Mesenchymal stem cell (in vitro differentiated cells and primary cell): ENCODE measurements at regions not wholly inside any gene's neighbourhood (a gene's known extent, or its start where the extent isn't known, plus 50 kb on each side); places are given as distances from the start of the nearest gene placed in this dataset.

ENCODE experiments used
- DNase-seq: peaks from one replicate; pipeline ENCODE4 v3.0.0-alpha.2; 2013
- H2AFZ ChIP-seq: one replicate; pipeline ENCODE4 v1.6.1; 2013; ENCODE audit warnings: low read depth, mild to moderate bottlenecking, control low read depth, inconsistent platforms, low read length, moderate library complexity
- H2AK5ac ChIP-seq: 2 replicates; pipeline ENCODE4 v1.6.1; 2013; ENCODE audit warnings: low read length, moderate library complexity, mild to moderate bottlenecking, inconsistent platforms; ENCODE audit not compliant: severe bottlenecking
- H2BK120ac ChIP-seq: one replicate; pipeline ENCODE4 v1.6.1; 2013; ENCODE audit warnings: low read depth, mild to moderate bottlenecking, inconsistent platforms, low read length, moderate library complexity
- H2BK12ac ChIP-seq, 2 experiments: one replicate each; pipeline ENCODE4 v1.6.1; 2013; ENCODE audit warnings: inconsistent platforms in 2 of 2, low read length in 2 of 2, mild to moderate bottlenecking in 2 of 2, moderate library complexity in 2 of 2, control low read depth in 1 of 2
- H2BK15ac ChIP-seq: one replicate; pipeline ENCODE4 v1.6.1; 2013; ENCODE audit warnings: mild to moderate bottlenecking, low read depth, inconsistent platforms; ENCODE audit not compliant: poor library complexity, severe bottlenecking
- H2BK5ac ChIP-seq: 2 replicates; pipeline ENCODE4 v1.6.1; 2013; ENCODE audit warnings: low read depth, mild to moderate bottlenecking, low read length, control low read depth, inconsistent platforms; ENCODE audit not compliant: poor library complexity, severe bottlenecking
- H3K14ac ChIP-seq, 2 experiments: one replicate each; pipeline ENCODE4 v1.6.1; 2013; ENCODE audit warnings: inconsistent platforms in 2 of 2, low read length in 2 of 2, control low read depth in 1 of 2, mild to moderate bottlenecking in 1 of 2, moderate library complexity in 1 of 2
- H3K18ac ChIP-seq, 2 experiments: one replicate each; pipeline ENCODE4 v1.6.1; 2013; ENCODE audit warnings: inconsistent platforms in 2 of 2, low read length in 2 of 2, control low read depth in 1 of 2, low read depth in 1 of 2, mild to moderate bottlenecking in 1 of 2
- H3K23ac ChIP-seq, 2 experiments: one replicate each; pipeline ENCODE4 v1.6.1; 2013; ENCODE audit warnings: inconsistent platforms in 2 of 2, low read length in 2 of 2, mild to moderate bottlenecking in 2 of 2, moderate library complexity in 2 of 2, control low read depth in 1 of 2
- H3K27ac ChIP-seq: 2 replicates; pipeline ENCODE4 v1.5.1; 2013; ENCODE audit warnings: mild to moderate bottlenecking, moderate library complexity, low read length, control low read depth, inconsistent platforms; ENCODE audit not compliant: poor library complexity, severe bottlenecking
- H3K27me3 ChIP-seq, 2 experiments: 2 replicates each; pipeline versions ENCODE4 v1.6.1 to v1.7.0; 2013; ENCODE audit warnings: low read length in 2 of 2, mild to moderate bottlenecking in 2 of 2, moderate library complexity in 2 of 2, control low read depth in 1 of 2, inconsistent platforms in 1 of 2; ENCODE audit not compliant: control insufficient read depth in 1 of 2, insufficient read depth in 1 of 2
- H3K36me3 ChIP-seq, 2 experiments: 2 replicates each; pipeline versions ENCODE4 v1.6.1 to v1.7.0; 2013; ENCODE audit warnings: low read length in 2 of 2, control low read depth in 1 of 2, inconsistent platforms in 1 of 2, low read depth in 1 of 2, mild to moderate bottlenecking in 1 of 2; ENCODE audit not compliant: insufficient read depth in 2 of 2, control insufficient read depth in 1 of 2
- H3K4ac ChIP-seq, 2 experiments: one replicate each; pipeline ENCODE4 v1.6.1; 2013; ENCODE audit warnings: inconsistent platforms in 2 of 2, low read length in 2 of 2, mild to moderate bottlenecking in 2 of 2, moderate library complexity in 2 of 2, control low read depth in 1 of 2, low read depth in 1 of 2
- H3K4me1 ChIP-seq: 2 replicates; pipeline ENCODE4 v1.6.1; 2013; ENCODE audit warnings: low read depth, low read length, control low read depth; ENCODE audit not compliant: control insufficient read depth, insufficient read depth
- H3K4me2 ChIP-seq: 2 replicates; pipeline ENCODE4 v1.6.1; 2013; ENCODE audit warnings: low read length, mild to moderate bottlenecking, inconsistent platforms; ENCODE audit not compliant: poor library complexity, severe bottlenecking
- H3K4me3 ChIP-seq, 2 experiments: 2 replicates each; pipeline versions ENCODE4 v1.5.1 to v1.7.0; 2013; ENCODE audit warnings: low read length in 2 of 2, mild to moderate bottlenecking in 2 of 2, control low read depth in 1 of 2, low read depth in 1 of 2; ENCODE audit not compliant: insufficient read depth in 1 of 2
- H3K79me1 ChIP-seq: replicated peaks from 2 replicates; pipeline ENCODE4 v1.6.1; 2013; ENCODE audit warnings: mild to moderate bottlenecking, control low read depth, low read length, inconsistent platforms; ENCODE audit not compliant: poor library complexity, severe bottlenecking
- H3K9ac ChIP-seq: 2 replicates; pipeline ENCODE4 v1.7.0; 2013; ENCODE audit warnings: mild to moderate bottlenecking, low read length, moderate library complexity
- H3K9me3 ChIP-seq: 2 replicates; pipeline ENCODE4 v1.7.0; 2013; ENCODE audit warnings: mild to moderate bottlenecking, low read length; ENCODE audit not compliant: control insufficient read depth
- H4K8ac ChIP-seq: one replicate; pipeline ENCODE4 v1.6.1; 2013; ENCODE audit warnings: inconsistent platforms, mild to moderate bottlenecking, low read length, moderate library complexity
- H4K91ac ChIP-seq: one replicate; pipeline ENCODE4 v1.6.1; 2013; ENCODE audit warnings: mild to moderate bottlenecking, low read length, inconsistent platforms
- WGBS: methylation state at CpG from one replicate; pipeline ENCODE4 v1.1.7; 2013; ENCODE audit warnings: mixed read lengths; 5-methylcytosine and 5-hydroxymethylcytosine counted together

DNA sequence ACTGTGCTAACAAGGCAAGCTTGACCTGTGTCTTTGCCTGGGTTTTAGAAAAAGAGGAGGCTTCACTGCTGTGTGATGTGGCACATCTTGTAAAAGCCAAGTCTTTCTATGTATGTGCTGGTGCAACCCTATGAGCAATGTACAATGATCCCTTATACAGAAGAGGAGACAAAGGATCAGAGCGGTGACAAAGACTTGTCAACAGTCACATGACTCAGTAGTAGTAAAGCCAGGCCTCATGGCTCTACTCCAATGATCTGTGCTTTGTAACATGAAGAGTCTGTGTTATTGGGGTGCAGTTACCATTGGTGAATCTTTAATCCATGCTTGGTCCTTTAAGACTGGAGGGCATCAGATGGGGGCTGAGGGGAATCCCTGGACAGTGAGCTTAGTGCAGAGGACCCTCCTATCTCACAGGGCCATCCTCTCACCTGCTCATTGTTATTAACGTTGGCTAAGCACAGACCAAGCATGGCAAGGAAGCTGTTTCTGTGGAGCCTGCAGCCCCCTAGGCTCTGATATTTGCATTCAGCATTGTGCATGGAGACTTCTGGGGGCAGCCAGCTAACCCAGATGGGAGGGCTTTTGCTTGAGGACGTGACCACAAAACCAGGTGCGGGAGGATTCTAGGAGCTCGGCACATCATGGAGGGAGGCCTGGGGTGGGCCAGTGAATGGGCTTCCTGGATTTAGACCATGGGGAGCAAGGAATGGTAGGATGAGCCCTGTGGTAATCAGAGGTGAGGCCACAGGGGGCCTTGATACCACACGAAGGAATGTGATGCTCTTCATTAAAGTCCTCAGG is 308.8 kb upstream of the ZNF32 start:
- Histone ChIP-seq H2BK120ac (no peak overlapping the region), H2BK15ac (no peak overlapping the region), H3K9me3 (peaks cover 17% of the 10 kb centered on the region), H3K27ac (no peak overlapping the region), H2BK5ac (no peak overlapping the region), H3K4me2 (no peak overlapping the region), H3K4ac (no peak overlapping the region), H2BK12ac (no peak overlapping the region), H3K18ac (peak overlapping the region in 1 of 2 experiments; percentile 18), H2AK5ac (no peak overlapping the region), H3K79me1 (no peaks in the 10 kb centered on the region), H3K9ac (no peak overlapping the region), H3K23ac (no peak overlapping the region), H3K14ac (no peak overlapping the region), H3K36me3 (no peaks in the 10 kb centered on the region), H3K4me1 (peaks cover 10% of the 10 kb centered on the region), H4K91ac (no peak overlapping the region), H3K4me3 (no peak overlapping the region), H2AFZ (no peak overlapping the region), H4K8ac (no peak overlapping the region), H3K27me3 (peaks cover 39 to 64% of the 10 kb centered on the region in 2 experiments)
- no peak for DNase-seq
- WGBS: 93% methylated on average over 6 of the region's 6 CpGs

GRCh38 chr10:43955978-43956377 is 307.3 kb upstream of the ZNF32 start:
- Histone ChIP-seq H3K4me1 (no peaks in the 10 kb centered on the region), H4K91ac (no peak overlapping the region), H3K9me3 (peaks cover 20% of the 10 kb centered on the region), H2AK5ac (no peak overlapping the region), H3K36me3 (no peaks in the 10 kb centered on the region), H3K79me1 (no peaks in the 10 kb centered on the region), H2AFZ (no peak overlapping the region), H3K18ac (peak overlapping the region in 1 of 2 experiments; percentile 55), H2BK15ac (no peak overlapping the region), H3K4ac (no peak overlapping the region), H2BK5ac (no peak overlapping the region), H3K4me3 (no peak overlapping the region), H2BK12ac (peak overlapping the region in 1 of 2 experiments; percentile 64), H2BK120ac (no peak overlapping the region), H3K9ac (no peak overlapping the region), H3K23ac (no peak overlapping the region), H3K27ac (no peak overlapping the region), H3K27me3 (peaks cover 39 to 49% of the 10 kb centered on the region in 2 experiments), H4K8ac (no peak overlapping the region), H3K4me2 (no peak overlapping the region), H3K14ac (no peak overlapping the region)
- no peak for DNase-seq
- WGBS: 86% methylated on average over 2 of the region's 3 CpGs

DNA sequence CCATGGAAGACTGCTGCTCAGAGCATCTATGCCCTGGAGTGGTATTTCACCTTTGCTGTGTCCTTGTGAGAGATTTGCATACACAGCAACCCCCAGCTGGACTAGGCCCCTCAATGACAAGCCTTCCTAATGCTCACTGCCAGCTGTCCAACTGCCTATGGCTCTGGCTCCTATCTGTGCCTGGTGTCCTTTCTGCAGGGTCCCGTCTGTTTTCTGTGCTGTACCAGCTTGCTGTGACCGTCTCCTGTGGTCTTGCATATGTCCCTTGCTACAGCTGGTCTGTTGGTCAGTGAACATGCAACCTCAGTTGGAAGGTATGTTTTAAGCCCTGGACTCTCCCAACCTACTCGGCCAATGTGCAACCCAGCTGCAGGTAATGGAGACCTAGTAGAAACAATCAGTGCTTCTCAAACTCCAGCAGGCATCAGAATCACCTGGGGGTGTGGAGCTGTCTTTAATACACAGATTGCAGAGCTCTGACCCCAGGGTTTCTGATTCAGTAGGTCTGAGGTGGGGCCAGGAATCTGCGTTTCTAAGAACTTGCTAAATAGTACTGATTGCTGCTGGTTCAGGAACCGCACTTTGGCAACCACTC is 306.4 kb upstream of the ZNF32 start:
- Histone ChIP-seq H3K4me3 (no peak overlapping the region), H3K79me1 (no peaks in the 10 kb centered on the region), H3K4me2 (no peak overlapping the region), H2AFZ (no peak overlapping the region), H3K9me3 (peaks cover 20% of the 10 kb centered on the region), H3K27ac (no peak overlapping the region), H3K36me3 (no peaks in the 10 kb centered on the region), H3K18ac (no peak overlapping the region), H4K8ac (peak overlapping the region; percentile 19), H2BK12ac (peak overlapping the region; percentile 53 to 71), H3K14ac (no peak overlapping the region), H3K9ac (no peak overlapping the region), H2BK120ac (no peak overlapping the region), H4K91ac (no peak overlapping the region), H3K27me3 (peaks cover 39 to 42% of the 10 kb centered on the region in 2 experiments), H2AK5ac (no peak overlapping the region), H2BK15ac (no peak overlapping the region), H3K23ac (no peak overlapping the region), H3K4ac (no peak overlapping the region), H2BK5ac (no peak overlapping the region), H3K4me1 (no peaks in the 10 kb centered on the region)
- no peak for DNase-seq
- WGBS: 93% methylated on average over 5 of the region's 5 CpGs

GRCh38 chr10:43953672-43954071 is 305.0 kb upstream of the ZNF32 start:
- no peak overlapping the region for H3K18ac ChIP-seq
- no peaks in the 10 kb centered on the region for H3K36me3 ChIP-seq
- H2AK5ac ChIP-seq: no peak overlapping the region
- no peak overlapping the region for H2BK5ac ChIP-seq
- peaks cover 20% of the 10 kb centered on the region for H3K9me3 ChIP-seq
- H2BK15ac ChIP-seq: no peak overlapping the region
- no peaks in the 10 kb centered on the region for H3K4me1 ChIP-seq
- no peak overlapping the region for H3K27ac ChIP-seq
- H3K4ac ChIP-seq: no peak overlapping the region
- no peak for DNase-seq
- H4K8ac ChIP-seq: no peak overlapping the region
- no peaks in the 10 kb centered on the region for H3K79me1 ChIP-seq
- H2AFZ ChIP-seq: no peak overlapping the region
- no peak overlapping the region for H4K91ac ChIP-seq
- no peak overlapping the region for H3K23ac ChIP-seq
- peaks cover 31 to 34% of the 10 kb centered on the region in 2 experiments for H3K27me3 ChIP-seq
- H2BK120ac ChIP-seq: no peak overlapping the region
- no peak overlapping the region for H2BK12ac ChIP-seq
- no peak overlapping the region for H3K4me3 ChIP-seq
- no peak overlapping the region for H3K4me2 ChIP-seq
- no peak overlapping the region for H3K14ac ChIP-seq
- H3K9ac ChIP-seq: no peak overlapping the region
- WGBS: 92% methylated on average over 2 of the region's 3 CpGs
